HG03097 (cell line): ENCODE measurements at regions not wholly inside any gene's neighbourhood (a gene's known extent, or its start where the extent isn't known, plus 50 kb on each side); places are given as distances from the start of the nearest gene placed in this dataset.

ENCODE experiments used
- ATAC-seq: cut with Tn5 transposase; IDR thresholded peaks from one replicate; pipeline ENCODE4 v1.9.1; 2021; ENCODE audit not compliant: unreplicated experiment, low FRiP score

DNA sequence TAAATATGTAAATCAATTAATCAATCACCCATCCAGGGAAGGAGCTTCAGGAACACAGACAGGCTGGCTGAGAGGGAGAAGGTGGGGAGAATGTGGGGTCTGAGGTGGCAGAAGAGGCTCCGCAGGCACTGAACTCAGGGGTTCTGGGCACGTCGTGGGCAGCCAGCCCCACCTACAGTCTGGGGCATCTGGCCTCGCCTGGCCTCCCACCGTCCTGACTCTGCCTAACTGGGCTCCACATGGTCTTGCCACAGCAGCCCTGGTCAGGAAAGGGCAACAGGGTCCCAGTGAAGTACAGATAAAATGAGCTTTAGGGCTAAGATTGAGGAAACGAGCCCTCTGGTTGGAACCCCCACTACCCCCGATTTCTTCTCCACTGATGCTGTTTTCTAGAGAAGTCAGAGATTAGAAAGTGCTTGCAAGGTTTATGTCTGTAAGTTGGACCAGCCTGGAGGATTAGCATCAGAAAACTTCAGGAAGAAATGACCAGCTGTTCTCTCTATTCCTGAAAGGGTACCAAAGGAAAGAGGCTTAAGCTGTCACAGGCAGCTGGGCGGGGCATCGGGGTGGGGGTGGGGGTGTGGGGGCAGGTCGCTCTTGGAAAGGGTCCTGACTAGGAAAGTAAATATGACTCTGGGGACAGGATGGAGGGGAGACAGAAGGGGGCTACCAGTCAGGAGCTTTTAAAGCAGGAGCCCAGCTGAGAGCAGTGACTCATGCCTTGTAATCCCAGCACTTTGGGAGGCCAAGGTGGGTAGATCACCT lies 261.7 kb downstream of the BUD13 start:
- ATAC-seq, result no peak

DNA sequence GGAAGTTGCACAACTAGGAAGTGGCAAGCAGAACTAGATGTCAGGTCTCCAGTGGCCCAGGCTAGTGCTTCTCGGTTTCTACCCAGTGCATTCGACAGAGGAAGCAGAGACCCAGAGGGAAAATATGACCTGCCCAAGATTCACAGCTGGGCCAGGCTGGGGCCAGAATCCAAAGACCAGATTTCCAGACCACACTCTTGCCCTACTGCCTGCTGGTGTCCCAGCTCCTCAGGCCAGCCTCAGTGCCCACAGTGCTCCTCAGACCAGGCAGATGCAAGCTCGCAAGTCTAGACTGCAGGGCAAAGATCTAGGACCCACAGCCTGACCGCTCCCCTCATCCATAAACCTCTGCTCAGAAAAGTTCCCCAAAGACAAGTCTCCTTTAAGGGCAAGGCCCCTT lies 262.6 kb downstream of the BUD13 start:
- no peak for ATAC-seq

DNA sequence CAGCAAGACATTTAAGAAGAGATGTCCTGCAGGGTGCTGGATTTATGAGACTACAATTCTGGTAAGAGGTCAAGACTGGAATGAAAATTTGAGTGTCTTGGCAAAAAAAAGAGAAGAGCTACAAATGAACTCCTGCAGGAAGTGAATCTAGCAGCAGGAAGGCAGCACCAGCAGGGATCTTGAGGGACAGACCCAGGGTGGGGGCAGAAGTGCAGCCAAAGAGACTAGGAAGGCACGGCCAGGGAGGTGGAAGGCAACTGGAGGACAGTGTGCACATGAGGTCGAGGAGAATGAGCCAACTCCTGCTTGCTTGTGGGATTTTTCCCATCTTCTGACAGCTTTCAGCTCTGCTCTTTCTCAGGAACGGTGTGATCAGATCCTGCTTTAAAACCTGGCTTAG lies 263.2 kb downstream of the BUD13 start:
- ATAC-seq, result no peak

DNA sequence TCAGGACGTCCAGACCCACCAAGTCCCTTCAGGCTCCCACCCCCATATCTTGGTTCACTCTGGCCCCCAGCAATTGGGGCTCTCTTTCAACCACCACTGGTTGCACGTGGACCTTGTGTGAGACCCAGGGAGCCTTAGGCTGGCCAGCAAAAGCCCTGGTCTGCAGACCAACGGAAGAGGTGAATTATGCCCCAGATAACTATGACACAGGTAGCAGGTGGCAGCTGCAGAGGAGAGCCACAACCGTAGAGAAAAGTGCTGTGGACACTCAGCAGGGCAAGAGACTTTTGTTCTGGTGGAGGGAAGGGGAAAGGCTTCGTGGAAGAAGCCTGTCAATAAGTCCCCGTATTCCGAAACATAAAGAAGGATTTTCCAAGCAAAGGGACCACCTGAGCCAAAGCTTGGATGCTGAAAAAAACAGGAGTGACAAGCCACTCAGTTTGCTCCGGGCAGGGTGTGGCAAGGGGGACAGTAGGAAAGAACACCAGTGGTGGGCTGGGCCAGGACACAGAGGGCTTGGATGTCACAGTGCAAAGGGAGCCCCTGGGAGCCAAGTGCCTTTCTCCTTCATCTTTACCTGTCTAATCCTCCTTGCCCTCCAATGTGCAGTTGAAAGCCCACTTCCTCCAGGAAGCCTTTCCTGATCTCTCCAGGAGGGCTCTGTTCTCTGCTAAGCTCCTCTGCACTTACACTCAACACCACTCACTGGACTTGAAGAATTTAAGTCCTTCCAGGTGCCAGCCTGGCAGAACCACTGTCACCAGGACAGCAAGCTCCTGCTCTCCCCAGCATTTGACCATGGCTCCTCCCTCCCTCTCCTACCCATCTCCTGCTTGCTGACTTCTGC lies 264.7 kb downstream of the BUD13 start:
- ATAC-seq, result no peak

DNA sequence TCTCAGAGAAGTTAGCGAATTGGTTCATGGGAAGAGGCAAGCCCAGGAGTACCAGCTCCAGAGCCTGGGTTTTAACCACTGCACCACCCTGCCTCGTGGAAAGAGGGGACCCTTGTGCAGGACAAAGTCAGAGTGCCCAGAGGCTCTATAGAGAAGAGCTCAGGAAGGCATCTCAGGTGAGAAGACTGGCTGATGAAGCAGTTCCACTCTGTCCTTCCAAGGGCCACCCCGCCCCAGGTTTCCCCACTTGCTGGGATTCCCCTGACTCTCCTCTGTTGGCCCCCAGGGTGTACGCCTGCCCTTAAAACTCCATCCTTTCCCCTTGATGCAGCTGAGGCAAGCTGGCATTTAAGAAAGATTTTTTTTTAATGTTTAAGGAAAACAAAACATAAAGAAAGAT lies 265.8 kb downstream of the BUD13 start:
- ATAC-seq, result no peak

DNA sequence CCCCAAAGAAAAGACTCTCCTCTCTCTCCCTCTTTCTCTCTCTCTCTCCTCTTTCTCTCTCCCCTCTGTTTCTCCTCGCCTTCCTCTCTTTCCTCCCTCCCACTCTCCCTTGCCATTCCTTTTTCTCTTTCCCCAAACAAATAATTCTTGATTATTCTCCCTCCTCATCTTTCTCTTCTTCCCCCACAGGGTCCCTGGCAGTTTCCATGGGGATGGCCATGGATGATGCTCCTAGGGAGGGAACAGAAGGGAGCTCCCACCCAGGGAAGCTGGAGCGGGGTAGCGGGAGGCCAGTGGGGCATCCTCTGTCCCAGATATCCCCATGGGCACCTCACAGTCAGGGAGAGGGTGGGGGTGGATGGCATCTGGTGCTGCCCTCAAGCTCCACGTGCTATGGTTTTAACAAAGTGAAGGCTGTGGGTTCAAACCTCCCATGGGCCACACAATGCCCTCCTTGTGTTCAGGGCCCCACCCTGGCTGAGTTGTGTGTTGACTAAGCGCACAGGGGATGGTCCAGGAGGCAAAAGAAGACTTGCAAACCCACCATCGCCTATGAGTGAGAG lies 266.4 kb downstream of the BUD13 start:
- ATAC-seq, result no peak

DNA sequence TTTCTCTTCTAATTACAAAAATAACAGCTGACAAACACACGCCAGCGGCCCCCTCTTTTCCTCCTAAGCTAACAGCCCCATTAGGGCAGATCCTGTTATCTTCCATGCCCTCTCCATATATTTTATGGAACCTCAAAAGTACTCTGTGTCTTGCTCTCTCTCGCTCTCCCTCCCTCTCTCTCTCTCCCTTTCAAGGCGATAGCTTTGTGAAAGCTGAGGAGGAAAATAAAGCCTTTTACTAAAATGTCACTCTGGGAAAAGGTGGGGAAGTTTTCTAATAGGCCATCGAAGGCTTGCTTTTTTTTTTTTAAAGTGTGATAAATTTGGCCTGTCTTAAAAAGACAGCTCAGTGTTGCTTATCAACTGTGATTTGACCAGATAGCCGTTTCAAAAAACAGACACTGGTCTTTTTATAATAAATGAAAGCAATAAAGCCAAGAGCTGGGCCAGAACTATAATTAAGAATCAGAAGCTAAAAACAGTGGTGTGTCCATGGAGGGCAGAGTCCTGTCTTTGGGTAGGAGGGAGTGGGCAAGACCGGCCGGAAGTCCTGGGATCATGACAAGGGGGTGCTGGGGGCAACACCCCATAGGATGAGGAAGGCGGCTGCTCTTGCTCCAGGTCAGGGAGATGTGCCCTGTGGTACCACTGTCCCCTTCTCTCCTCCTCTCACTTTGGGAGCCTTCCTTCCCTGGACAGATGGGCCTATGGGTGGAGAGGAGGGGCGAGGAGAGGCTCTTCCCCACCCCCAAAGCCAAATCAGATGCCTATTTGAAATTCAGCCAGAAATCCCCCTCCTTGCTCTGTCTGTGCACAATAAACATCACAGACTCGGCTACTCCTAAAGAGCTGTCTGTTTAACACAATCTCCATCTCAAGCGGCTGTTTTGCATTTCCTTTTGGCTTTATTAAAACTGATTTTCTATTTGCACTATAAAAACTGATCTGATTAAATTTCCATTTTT lies 267.2 kb downstream of the BUD13 start:
- no peak for ATAC-seq

DNA sequence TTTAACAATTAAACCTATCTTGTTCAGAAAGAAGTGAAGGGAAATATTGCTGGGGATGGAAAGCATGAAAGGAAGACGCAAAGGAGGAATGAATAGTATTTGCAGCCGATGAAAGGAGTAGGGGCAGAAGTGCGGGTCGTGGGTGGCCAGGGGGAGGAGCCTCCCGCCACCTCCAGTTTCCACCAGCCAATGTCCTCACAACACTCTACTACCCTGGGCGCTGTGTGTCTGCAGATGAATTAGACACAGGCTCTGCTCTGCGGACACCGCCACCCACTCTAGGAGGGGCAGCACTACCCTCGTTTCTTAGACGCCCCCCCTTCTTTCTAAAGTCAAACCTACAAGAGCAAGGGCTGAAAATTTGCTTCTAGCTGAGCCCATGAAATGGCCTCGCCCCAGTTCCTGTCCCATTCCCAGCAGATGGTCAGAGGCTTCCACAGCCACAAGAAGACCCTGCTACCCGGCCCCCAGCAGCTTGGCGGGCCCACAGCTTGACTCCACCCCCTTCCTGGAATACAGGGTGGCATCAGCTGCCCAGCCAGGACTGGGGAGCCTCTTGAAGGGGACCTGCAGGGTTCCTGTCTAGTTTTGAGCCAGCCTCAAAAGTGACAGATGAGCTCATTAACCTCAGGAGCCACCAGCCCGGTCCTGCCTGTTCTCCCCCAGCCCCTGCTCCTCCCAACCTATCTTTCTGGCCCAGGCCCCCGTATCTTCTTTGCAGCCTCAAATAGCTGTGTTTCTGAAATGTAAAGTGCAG lies 268.1 kb downstream of the BUD13 start:
- no peak for ATAC-seq

DNA sequence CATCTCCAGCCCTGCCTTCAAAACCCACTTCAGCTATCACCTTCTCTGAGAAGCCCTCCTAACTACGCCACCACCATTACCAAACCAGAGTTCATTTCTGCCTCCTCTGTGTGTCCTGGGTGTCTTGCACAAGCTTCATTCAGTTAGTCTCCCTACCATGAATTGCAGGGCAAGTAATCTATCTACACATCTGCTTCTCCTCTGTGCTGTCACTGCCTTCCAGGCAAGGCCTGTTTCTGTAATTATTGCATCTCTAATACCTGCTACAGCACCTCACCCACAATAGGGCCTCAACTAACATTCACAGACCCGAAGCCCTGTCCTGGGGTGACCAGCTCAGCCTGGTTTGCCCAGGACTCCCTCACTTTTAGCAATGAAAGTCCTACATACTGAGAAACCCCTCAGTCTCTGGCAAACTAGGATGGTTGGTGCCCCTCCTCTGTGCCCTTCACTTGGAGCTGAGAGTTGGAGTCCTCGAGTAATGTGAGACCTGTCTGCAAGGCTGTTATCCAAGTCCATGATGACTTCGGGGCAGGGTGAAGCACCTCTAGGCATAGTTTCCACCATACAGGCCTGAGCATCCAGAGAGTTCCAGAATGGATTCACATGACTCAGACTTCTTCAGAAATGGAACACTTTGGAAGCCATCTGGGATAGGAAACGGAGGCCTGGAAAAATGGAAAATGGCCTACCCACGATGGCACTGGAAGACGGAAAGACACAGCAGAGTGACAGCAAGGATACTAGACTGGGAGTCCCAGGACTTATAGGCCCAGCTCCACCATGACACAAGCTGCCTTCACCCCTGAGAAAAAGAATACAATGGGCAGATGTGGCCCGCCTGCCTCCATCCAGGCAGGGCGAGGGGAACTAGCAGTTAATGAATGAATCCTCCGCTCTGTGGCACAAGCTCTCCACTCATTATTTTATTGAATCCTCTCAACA lies 269.3 kb downstream of the BUD13 start:
- no peak for ATAC-seq

DNA sequence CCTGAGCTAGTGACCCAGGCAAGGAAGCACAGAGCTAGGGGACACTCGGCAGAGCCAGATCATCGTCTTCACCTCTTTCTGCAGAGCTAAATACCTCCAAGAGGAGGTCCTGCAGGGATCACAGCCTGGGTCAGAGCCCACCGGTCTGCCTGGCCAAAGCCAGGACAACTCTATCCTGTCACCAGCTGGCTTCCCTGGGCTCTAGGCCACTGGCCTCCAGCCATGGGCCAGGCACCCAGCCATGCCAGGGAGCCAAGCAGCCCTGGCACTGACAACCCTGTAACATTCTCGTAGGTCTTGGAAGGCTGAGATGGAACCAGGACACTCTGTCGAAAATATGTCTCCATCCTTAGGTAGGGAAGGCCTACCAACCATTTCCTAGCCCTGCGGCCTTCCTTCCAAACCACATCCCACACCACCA lies 270.1 kb downstream of the BUD13 start:
- ATAC-seq, result no peak

DNA sequence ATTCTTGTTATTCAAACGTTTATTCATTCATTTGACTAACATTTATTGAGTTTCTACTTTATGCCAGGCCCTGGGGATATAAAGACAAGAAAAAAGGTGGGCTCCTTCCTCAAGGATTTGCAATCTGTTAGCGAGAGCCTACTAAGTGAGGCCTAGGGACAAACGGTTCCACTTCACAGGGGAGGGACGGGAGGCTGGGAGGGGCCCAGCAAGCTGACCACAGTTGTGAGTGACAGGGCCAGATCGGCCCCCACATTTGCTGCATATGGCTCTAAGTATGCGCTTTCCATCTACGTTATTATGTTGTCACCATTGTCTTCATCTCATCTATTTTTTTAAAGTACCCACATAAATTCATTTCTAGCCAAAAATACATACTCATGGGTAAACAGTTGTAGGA lies 271.1 kb downstream of the BUD13 start:
- no peak for ATAC-seq

DNA sequence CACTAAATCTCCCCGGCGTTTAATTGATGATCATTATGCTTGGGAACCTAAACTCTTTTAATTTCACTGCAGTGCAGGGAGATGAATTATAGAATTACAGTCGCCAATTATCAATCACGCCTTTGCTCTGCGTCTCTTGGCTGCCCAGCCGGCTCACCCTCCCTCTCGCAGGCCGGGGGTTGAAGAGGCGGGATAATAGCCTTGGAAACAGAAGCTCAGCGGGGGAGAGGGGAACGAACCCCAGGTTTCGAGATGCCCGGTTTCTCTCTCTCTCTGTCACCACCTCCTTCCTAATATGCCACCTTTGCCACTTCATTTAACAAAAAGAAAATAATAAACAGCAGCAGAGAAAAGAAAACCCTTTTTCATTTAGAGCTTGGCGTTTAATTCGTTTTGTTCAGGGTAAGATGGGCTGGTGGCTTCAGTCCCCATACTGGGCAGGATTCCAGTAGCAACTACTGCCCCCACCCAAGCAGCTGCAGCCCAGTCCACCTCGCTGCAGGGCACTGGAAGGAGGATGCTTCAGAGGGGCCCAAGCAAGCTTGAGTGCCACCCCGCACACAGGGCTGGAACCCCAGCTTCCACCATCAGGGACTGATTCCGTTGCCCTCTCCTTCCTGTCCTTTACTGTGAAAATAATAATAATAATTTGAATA lies 271.7 kb downstream of the BUD13 start:
- no peak for ATAC-seq

DNA sequence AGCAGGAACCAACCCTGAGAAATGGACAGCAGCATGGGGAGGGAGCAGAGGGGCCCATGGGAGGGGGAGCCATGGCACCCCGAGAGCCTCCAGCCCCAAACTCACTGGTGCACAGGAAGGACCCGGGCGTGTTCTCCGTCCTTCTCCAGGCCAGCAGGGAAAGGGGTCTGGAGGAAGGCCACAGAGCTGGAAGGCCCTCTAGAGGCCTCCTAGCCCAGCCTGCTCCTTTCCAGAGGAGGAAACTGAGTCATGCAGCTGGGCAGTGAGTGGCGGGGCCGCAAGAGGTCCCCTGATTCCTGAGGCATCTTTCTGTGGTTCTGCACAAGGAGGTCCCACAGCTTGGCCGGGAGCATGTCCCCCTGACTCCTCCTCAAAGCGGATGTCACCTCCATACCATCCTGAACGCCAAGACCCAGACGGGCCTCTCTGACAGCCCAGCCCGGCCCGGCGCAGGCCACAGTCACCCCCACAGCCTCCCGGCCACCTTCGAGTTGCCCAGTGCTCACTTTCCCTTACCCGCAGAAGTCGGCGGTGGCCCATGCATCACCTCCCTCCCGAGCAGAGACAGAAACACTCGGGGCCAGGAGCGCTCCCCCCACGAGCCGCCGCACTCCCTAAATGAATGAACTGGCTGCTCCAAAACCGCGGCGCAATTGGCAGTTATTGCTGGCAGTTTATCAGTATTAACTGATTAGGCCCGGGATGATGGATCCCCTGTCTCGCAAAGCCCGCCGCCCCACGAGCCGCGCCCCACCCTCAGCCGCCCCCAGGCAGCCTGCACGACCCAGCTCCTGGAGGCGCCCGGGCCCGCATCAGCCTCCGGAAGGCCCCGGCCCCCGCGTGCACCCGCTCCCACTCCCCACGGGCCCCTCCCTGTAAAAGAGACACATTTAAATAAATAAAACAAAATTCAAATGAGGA lies 272.5 kb downstream of the BUD13 start:
- no peak for ATAC-seq

DNA sequence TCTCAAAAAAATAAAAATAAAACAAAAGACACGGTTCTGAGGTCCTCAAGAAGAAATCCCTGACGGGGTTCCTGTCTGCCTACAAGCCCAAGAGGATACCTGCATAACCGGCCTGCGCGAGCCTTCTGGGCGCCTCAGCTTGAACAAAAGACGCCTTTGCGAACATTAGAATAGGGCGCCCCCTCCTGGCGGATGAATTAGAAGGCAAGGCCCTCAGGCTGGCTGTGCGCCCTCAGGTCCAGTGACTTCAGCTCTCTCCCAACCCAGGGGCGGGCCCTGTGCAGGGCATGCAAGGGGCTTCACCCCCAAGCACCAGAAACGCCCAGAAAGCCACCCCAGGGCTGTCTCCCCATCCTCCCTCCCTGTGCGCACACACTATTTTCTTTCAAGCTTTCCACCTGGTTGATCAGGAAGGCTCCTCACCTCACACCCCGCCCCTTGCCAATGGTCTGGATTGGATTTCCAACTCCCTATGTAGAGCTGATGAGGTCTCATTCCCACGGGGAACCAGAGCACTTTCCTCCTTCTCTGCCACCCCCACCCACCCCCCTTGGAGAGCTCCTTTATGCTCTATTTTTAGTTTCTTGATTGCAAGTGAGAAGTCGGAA lies 273.3 kb downstream of the BUD13 start:
- no peak for ATAC-seq

DNA sequence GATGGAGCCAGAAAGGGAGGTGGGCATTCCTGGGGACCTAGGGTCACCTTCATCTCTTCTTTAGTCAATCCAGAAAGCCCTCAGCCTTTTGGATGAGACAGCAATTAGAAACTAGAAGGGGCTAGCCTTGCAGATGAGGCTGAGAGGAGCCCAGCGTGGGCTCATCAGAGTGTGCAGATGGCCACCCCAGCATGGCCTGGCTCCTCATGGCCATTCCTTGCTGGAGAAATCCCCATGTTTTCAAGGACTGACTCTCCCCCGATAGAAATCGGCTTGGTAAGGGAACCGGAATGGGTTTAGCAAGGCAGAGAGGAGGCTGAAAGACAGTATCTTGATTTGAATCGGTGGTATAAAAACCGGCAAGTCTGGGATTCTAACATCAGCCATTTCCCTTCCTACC lies 274.6 kb downstream of the BUD13 start:
- no peak for ATAC-seq

DNA sequence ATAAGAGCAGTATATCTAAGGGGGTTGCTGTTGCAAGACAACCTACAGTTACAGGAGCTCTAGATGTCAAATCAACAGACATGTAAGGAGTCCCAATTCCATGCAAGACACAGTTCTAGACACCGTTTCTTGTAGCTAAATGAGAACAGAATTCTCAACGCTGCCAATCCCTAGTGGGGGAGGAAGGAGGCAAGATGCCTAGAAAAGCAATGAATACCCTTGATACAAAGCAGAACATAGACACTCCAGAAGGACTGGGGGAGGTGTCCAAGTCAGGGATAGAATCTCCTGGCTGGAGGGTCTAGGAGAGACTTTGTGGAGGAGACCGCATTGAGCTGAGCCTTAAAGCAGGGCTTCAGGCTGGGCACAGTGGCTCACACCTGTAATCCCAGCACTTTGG lies 280.2 kb downstream of the BUD13 start:
- ATAC-seq, result no peak
